Tibial nerve (tissue), 4 donors: ENCODE measurements at regions not wholly inside any gene's neighbourhood (a gene's known extent, or its start where the extent isn't known, plus 50 kb on each side); places are given as distances from the start of the nearest gene placed in this dataset.

ENCODE experiments used
- CTCF ChIP-seq, 5 experiments: fragments of 200-600 bp in 3 of 5; fragments of 450-650 bp in 2 of 5; sonication (generic) in 3 of 5; IDR thresholded peaks; one replicate each; pipeline ENCODE4 v1.5.1; 2016 to 2019; ENCODE audit warnings: antibody characterized with exemption in 5 of 5, mild to moderate bottlenecking in 3 of 5, moderate library complexity in 2 of 5
- EP300 ChIP-seq, 2 donors: sonication (generic); formaldehyde crosslinking; IDR thresholded peaks; one replicate each; pipeline ENCODE4 v1.6.1; 2017; ENCODE audit warnings: antibody characterized with exemption in 2 of 2, mild to moderate bottlenecking in 1 of 2
- POLR2A ChIP-seq, 2 donors: fragments of 450-650 bp; IDR thresholded peaks; one replicate each; pipeline ENCODE4 v1.6.1; 2017; ENCODE audit warnings: antibody characterized with exemption in 2 of 2, mild to moderate bottlenecking in 2 of 2, moderate library complexity in 2 of 2

- TF ChIP-seq CTCF (IDR thresholded peaks at IDR 0.05) (no peak), EP300 (IDR thresholded peaks at IDR 0.05) (no peak), POLR2A (IDR thresholded peaks at IDR 0.05) (no peak)
Observed at GRCh38 chr16:5715155-5715554, 617.6 kb upstream of the EEF2KMT start.
